SK-N-SH treated with all-trans-retinoic acid at 6 μM for 48 hours (cell line): ENCODE measurements at regions not wholly inside any gene's neighbourhood (a gene's known extent, or its start where the extent isn't known, plus 50 kb on each side); places are given as distances from the start of the nearest gene placed in this dataset.
"Not testable (repeated sequence)": the region's sequence is repeated elsewhere in the genome, so short reads cannot be mapped to it uniquely, and the experiment has no call there.

Experiments
- ATAC-seq: fragments of 200-7000 bp; cut with Tn5 transposase; 3 replicates; pipeline ENCODE4 v1.9.1; 2020; ENCODE audit warnings: mild to moderate bottlenecking, moderate library complexity
- BACH2 ChIP-seq: fragments of 250-450 bp; sonication (Bioruptor Pico); IDR thresholded peaks from 2 replicates; pipeline ENCODE4 v1.9.0; 2021; ENCODE audit warnings: mild to moderate bottlenecking, borderline replicate concordance
- CSDC2 ChIP-seq: fragments of 250-450 bp; sonication (Bioruptor Pico); IDR thresholded peaks from 2 replicates; pipeline ENCODE4 v1.5.0; 2020; ENCODE audit warnings: mild to moderate bottlenecking, moderate library complexity
- ESRRG ChIP-seq: fragments of 250-450 bp; sonication (Bioruptor Pico); IDR thresholded peaks from 2 replicates; pipeline ENCODE4 v1.6.1; 2021; ENCODE audit warnings: mild to moderate bottlenecking
- GLIS3 ChIP-seq: fragments of 250-450 bp; sonication (Bioruptor Pico); IDR thresholded peaks from 2 replicates; pipeline ENCODE4 v1.5.0; 2020; ENCODE audit warnings: mild to moderate bottlenecking, moderate library complexity
- ISL1 ChIP-seq: fragments of 250-450 bp; sonication (Bioruptor Pico); IDR thresholded peaks from 2 replicates; pipeline ENCODE4 v2.1.2; 2022; ENCODE audit warnings: mild to moderate bottlenecking, moderate library complexity
- OSR1 ChIP-seq: fragments of 250-450 bp; sonication (Bioruptor Pico); IDR thresholded peaks from 2 replicates; pipeline ENCODE4 v1.8.0; 2022; ENCODE audit warnings: moderate library complexity, mild to moderate bottlenecking, inconsistent platforms
- PATZ1 ChIP-seq: fragments of 250-450 bp; sonication (Bioruptor Pico); IDR thresholded peaks from 2 replicates; pipeline ENCODE4 v1.8.0; 2020; ENCODE audit warnings: mild to moderate bottlenecking, moderate library complexity, borderline replicate concordance
- PPARA ChIP-seq: fragments of 250-450 bp; sonication (Bioruptor Pico); IDR thresholded peaks from 2 replicates; pipeline ENCODE4 v1.5.0; 2020; ENCODE audit warnings: mild to moderate bottlenecking, borderline replicate concordance
- RARB ChIP-seq: fragments of 250-450 bp; sonication (Bioruptor Pico); IDR thresholded peaks from 2 replicates; pipeline ENCODE4 v1.8.0; 2021; ENCODE audit warnings: mild to moderate bottlenecking, moderate library complexity
- SNAI2 ChIP-seq: fragments of 250-450 bp; sonication (Bioruptor Pico); IDR thresholded peaks from 2 replicates; pipeline ENCODE4 v1.5.0; 2020; ENCODE audit warnings: mild to moderate bottlenecking, moderate library complexity
- TCF4 ChIP-seq: fragments of 250-450 bp; sonication (Bioruptor Pico); IDR thresholded peaks from 2 replicates; pipeline ENCODE4 v1.8.0; 2021; ENCODE audit warnings: mild to moderate bottlenecking, moderate library complexity, borderline replicate concordance
- TOX ChIP-seq: fragments of 250-450 bp; sonication (Bioruptor Pico); IDR thresholded peaks from 2 replicates; pipeline ENCODE4 v1.8.0; 2021; ENCODE audit warnings: mild to moderate bottlenecking, moderate library complexity, borderline replicate concordance
- ZFP3 ChIP-seq: fragments of 250-450 bp; sonication (Bioruptor Pico); IDR thresholded peaks from 2 replicates; pipeline ENCODE4 v1.5.0; 2020; ENCODE audit warnings: mild to moderate bottlenecking, moderate library complexity
- ZFP30 ChIP-seq: fragments of 450-650 bp; formaldehyde crosslinking; IDR thresholded peaks from 2 replicates; pipeline ENCODE4 v1.5.0; 2022; ENCODE audit warnings: mild to moderate bottlenecking, moderate library complexity
- ZNF565 ChIP-seq: fragments of 450-650 bp; formaldehyde crosslinking; conservative IDR thresholded peaks from 2 replicates; pipeline ENCODE4 v1.5.0; 2020; ENCODE audit warnings: low read depth, mild to moderate bottlenecking, moderate library complexity
- ZNF70 ChIP-seq: fragments of 450-650 bp; formaldehyde crosslinking; IDR thresholded peaks from 2 replicates; pipeline ENCODE4 v1.5.0; 2020; ENCODE audit warnings: mild to moderate bottlenecking, moderate library complexity
- TF ChIP-seq, protein P1 (sequence below): fragments of 250-450 bp; sonication (Bioruptor Pico); IDR thresholded peaks from 2 replicates; pipeline ENCODE4 v1.5.1; 2021; ENCODE audit warnings: mild to moderate bottlenecking, moderate library complexity
- TF ChIP-seq, protein P2 (sequence below): fragments of 250-450 bp; sonication (Bioruptor Pico); IDR thresholded peaks from 2 replicates; pipeline ENCODE4 v1.5.0; 2020; ENCODE audit warnings: mild to moderate bottlenecking, moderate library complexity
- TF ChIP-seq, protein P3 (sequence below): fragments of 250-450 bp; sonication (Bioruptor Pico); IDR thresholded peaks from 2 replicates; pipeline ENCODE4 v1.5.1; 2020; ENCODE audit warnings: low read depth, mild to moderate bottlenecking, moderate library complexity

DNA sequence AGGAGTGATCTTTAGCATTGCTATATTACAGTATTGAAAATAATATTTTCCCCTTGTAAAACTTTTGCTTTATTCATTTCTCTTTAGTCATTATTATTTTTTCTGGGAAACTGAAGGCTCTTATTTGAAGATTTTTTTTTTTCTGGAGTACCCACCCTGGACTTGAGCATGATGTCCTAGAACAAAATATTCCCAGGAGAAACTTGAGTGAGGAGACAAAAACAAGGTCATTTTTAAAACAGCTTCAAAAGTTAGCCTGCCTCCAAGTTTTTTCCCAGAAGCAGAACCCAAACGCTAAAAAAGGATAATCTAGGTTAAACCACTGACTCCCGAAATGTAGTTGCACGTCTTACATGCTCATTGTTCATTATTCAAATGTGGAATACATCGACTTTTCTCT lies 160.2 kb upstream of the KCTD3 start:
- TF ChIP-seq ZNF565 (CRISPR knock-in tag) = no peak
- TF ChIP-seq CSDC2 (CRISPR knock-in tag) = no peak
- no peak for TF ChIP-seq TCF4 (CRISPR knock-in tag)
- TF ChIP-seq ESRRG = no peak
- TF ChIP-seq, protein P1, sequence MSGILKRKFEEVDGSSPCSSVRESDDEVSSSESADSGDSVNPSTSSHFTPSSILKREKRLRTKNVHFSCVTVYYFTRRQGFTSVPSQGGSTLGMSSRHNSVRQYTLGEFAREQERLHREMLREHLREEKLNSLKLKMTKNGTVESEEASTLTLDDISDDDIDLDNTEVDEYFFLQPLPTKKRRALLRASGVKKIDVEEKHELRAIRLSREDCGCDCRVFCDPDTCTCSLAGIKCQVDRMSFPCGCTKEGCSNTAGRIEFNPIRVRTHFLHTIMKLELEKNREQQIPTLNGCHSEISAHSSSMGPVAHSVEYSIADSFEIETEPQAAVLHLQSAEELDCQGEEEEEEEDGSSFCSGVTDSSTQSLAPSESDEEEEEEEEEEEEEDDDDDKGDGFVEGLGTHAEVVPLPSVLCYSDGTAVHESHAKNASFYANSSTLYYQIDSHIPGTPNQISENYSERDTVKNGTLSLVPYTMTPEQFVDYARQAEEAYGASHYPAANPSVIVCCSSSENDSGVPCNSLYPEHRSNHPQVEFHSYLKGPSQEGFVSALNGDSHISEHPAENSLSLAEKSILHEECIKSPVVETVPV (CRISPR knock-in tag) = no peak
- no peak for TF ChIP-seq RARB (CRISPR knock-in tag)
- TF ChIP-seq ZFP30 (CRISPR knock-in tag) = no peak
- TF ChIP-seq GLIS3 = no peak
- TF ChIP-seq, protein P2, sequence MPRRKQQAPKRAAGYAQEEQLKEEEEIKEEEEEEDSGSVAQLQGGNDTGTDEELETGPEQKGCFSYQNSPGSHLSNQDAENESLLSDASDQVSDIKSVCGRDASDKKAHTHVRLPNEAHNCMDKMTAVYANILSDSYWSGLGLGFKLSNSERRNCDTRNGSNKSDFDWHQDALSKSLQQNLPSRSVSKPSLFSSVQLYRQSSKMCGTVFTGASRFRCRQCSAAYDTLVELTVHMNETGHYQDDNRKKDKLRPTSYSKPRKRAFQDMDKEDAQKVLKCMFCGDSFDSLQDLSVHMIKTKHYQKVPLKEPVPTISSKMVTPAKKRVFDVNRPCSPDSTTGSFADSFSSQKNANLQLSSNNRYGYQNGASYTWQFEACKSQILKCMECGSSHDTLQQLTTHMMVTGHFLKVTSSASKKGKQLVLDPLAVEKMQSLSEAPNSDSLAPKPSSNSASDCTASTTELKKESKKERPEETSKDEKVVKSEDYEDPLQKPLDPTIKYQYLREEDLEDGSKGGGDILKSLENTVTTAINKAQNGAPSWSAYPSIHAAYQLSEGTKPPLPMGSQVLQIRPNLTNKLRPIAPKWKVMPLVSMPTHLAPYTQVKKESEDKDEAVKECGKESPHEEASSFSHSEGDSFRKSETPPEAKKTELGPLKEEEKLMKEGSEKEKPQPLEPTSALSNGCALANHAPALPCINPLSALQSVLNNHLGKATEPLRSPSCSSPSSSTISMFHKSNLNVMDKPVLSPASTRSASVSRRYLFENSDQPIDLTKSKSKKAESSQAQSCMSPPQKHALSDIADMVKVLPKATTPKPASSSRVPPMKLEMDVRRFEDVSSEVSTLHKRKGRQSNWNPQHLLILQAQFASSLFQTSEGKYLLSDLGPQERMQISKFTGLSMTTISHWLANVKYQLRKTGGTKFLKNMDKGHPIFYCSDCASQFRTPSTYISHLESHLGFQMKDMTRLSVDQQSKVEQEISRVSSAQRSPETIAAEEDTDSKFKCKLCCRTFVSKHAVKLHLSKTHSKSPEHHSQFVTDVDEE = no peak
- TF ChIP-seq ISL1 (CRISPR knock-in tag) = no peak
- TF ChIP-seq ZFP3 = no peak
- no peak for TF ChIP-seq TOX (CRISPR knock-in tag)
- no peak for ATAC-seq

DNA sequence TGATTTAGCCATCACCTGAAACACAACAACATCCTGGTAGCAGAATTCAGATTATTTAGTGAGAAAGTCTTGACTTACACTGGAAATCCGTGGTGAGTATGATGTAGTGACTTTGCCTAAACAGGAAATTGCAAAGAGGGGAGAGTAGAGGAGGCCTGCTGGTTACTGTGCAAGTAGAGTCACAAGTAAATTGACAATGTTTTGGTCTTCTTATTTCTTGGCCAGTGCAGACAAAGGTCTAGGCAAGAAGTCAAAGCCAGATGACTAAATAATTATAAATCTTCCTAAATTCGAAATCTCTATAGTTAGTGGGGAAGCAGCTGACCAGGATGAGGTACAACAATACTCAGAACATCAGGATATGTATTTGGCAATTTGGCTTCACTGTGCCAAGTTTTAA lies 159.5 kb upstream of the KCTD3 start:
- ATAC-seq = no peak
- TF ChIP-seq OSR1 (CRISPR knock-in tag) (no peak), TCF4 (CRISPR knock-in tag) (no peak), ZNF70 (CRISPR knock-in tag) (no peak), ZFP30 (CRISPR knock-in tag) (no peak), ZFP3 (no peak), PPARA (no peak), SNAI2 (no peak), GLIS3 (no peak), PATZ1 (CRISPR knock-in tag) (no peak), ZNF565 (CRISPR knock-in tag) (no peak), TOX (CRISPR knock-in tag) (no peak), BACH2 (CRISPR knock-in tag) (no peak)
- TF ChIP-seq, protein P2 = no peak
- TF ChIP-seq, protein P1 (CRISPR knock-in tag) = no peak
- TF ChIP-seq, protein P3, sequence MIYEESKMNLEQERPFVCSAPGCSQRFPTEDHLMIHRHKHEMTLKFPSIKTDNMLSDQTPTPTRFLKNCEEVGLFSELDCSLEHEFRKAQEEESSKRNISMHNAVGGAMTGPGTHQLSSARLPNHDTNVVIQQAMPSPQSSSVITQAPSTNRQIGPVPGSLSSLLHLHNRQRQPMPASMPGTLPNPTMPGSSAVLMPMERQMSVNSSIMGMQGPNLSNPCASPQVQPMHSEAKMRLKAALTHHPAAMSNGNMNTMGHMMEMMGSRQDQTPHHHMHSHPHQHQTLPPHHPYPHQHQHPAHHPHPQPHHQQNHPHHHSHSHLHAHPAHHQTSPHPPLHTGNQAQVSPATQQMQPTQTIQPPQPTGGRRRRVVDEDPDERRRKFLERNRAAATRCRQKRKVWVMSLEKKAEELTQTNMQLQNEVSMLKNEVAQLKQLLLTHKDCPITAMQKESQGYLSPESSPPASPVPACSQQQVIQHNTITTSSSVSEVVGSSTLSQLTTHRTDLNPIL (CRISPR knock-in tag) = no peak

DNA sequence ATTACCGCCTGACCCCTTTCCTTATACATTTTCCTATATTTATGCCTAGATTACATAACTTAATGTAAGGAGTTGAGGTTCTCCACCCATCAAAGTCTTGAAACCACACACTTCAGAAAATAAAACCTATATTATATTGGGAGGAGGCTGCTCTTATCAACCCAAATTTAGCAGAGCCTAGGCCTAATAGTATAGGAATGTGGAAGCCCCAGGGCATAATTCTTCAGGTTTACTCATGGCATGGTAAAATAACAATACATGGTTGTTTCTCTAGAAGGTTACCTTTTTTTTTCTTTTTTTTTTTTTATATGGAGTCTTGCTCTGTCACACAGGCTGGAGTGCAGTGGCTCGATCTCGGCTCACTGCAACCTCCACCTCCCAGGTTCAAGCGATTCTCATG lies 157.6 kb upstream of the KCTD3 start:
- ATAC-seq = not testable (repeated sequence)

- ATAC-seq = not testable (repeated sequence)
Observed at GRCh38 chr1:215415521-215415920, 151.6 kb upstream of the KCTD3 start.
